ENCODE measurements at regions not wholly inside any gene's neighbourhood (a gene's known extent, or its start where the extent isn't known, plus 50 kb on each side); places are given as distances from the start of the nearest gene placed in this dataset.

DNA sequence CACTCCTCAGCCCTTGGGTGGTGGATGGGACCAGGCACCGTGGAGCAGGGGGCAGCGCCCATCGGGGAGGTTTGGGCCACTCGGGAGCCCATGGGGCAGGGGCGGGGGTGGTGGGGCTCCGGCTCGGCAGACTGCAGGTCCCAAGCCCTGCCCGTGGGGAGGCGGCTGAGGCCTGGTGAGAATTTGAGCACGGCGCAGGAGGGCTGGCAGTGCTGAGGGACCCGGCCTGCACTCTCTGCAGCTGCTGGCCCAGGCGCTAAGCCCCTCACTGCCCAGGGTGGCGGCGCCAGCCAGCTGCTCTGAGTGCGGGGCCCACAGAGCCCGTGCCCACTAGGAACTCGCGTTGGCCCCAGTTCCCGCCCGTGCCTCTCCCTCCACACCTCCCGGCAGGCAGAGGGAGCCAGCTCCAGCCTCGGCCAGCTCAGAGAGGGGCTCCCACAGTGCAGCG is 182.1 kb upstream of the OPRM1 start:
- no peak for TF ChIP-seq CTCF (IDR thresholded peaks at IDR 0.05)
- TF ChIP-seq POLR2A (IDR thresholded peaks at IDR 0.05): no peak

Measured in right lobe of liver (tissue), 4 donors.